ENCODE measurements at regions not wholly inside any gene's neighbourhood (a gene's known extent, or its start where the extent isn't known, plus 50 kb on each side); places are given as distances from the start of the nearest gene placed in this dataset.

- TF ChIP-seq POLR2AphosphoS5 (IDR thresholded peaks at IDR 0.05) (no peak), CTCF (IDR thresholded peaks at IDR 0.05) (no peak), EP300 (IDR thresholded peaks at IDR 0.05) (no peak), POLR2A (IDR thresholded peaks at IDR 0.05) (no peak)
Observed at GRCh38 chr1:5375481-5375880, 616.7 kb downstream of the NPHP4 start.
